DND-41 (cell line): ENCODE measurements at regions not wholly inside any gene's neighbourhood (a gene's known extent, or its start where the extent isn't known, plus 50 kb on each side); places are given as distances from the start of the nearest gene placed in this dataset.

ENCODE experiments used
- CTCF ChIP-seq: IDR thresholded peaks from 2 replicates; pipeline ENCODE4 v1.5.1; 2012; ENCODE audit warnings: borderline replicate concordance, low read length, moderate library complexity, mild to moderate bottlenecking; ENCODE audit not compliant: poor library complexity, severe bottlenecking; ENCODE audit errors: extremely low read depth
- EZH2 ChIP-seq: IDR thresholded peaks from 3 replicates; pipeline ENCODE4 v1.6.1; 2012; ENCODE audit warnings: borderline replicate concordance, low read depth, mild to moderate bottlenecking, moderate library complexity, low read length, inconsistent platforms; ENCODE audit not compliant: severe bottlenecking

GRCh38 chr5:32507738-32508434 is 63.3 kb upstream of the ZFR start:
- TF ChIP-seq CTCF, result no peak
- TF ChIP-seq EZH2, result no peak
